Activated T-helper 2 cell treated with anti-CD3 and anti-CD28 coated beads, Interferon-gamma antibody, Interleukin-2, Interleukin-4, amounts not matched to agents 10 μg/mL and 5 μg/mL and 100 μg/mL, durations not matched to agents 14 hours and 24 hours and 36 hours (primary cell): ENCODE measurements at regions not wholly inside any gene's neighbourhood (a gene's known extent, or its start where the extent isn't known, plus 50 kb on each side); places are given as distances from the start of the nearest gene placed in this dataset.

Source experiments
- DNase-seq: peaks from one replicate; pipeline ENCODE4 v3.0.0; 2021; ENCODE audit warnings: low spot score
- H3K27ac Mint-ChIP-seq: one replicate; pipeline ENCODE4 v1.8.0; 2021; ENCODE audit warnings: mixed read lengths
- H3K27me3 Mint-ChIP-seq: one replicate; pipeline ENCODE4 v1.8.0; 2021; ENCODE audit warnings: low read depth, mixed read lengths
- H3K36me3 Mint-ChIP-seq: one replicate; pipeline ENCODE4 v1.8.0; 2021; ENCODE audit warnings: low read depth, mixed read lengths
- H3K4me1 Mint-ChIP-seq: one replicate; pipeline ENCODE4 v1.8.0; 2021; ENCODE audit warnings: low read depth, mixed read lengths
- H3K4me3 Mint-ChIP-seq: one replicate; pipeline ENCODE4 v1.8.0; 2021; ENCODE audit warnings: low read depth, mild to moderate bottlenecking, moderate library complexity, mixed read lengths
- H3K9me3 Mint-ChIP-seq: one replicate; pipeline ENCODE4 v1.8.0; 2021; ENCODE audit warnings: mixed read lengths
- intact Hi-C: fragments of 100-400 bp; cut with micrococcal nuclease; formaldehyde crosslinking; loops from one replicate; pipeline ENCODE4 v1.15.1; 2023

GRCh38 chr1:84090447-84091245 lies 53.4 kb upstream of the PRKACB start:
- H3K36me3 Mint-ChIP-seq = no peaks in the 10 kb centered on the region
- H3K27ac Mint-ChIP-seq = peak overlapping the region; percentile 43
- H3K9me3 Mint-ChIP-seq = no peaks in the 10 kb centered on the region
- DNase-seq = no peak
- intact Hi-C loops = loop anchor here (1.0 kb wide), 1 partner anchor 12 kb away; no protein-coding TSS in a partner anchor
- H3K4me3 Mint-ChIP-seq = peak overlapping the region; percentile 23
- H3K4me1 Mint-ChIP-seq = peaks cover 28% of the 10 kb centered on the region
- no peaks in the 10 kb centered on the region for H3K27me3 Mint-ChIP-seq

GRCh38 chr1:84089867-84090266 lies 54.2 kb upstream of the PRKACB start:
- Mint-ChIP-seq H3K4me3 (no peak overlapping the region), H3K36me3 (no peaks in the 10 kb centered on the region), H3K27ac (no peak overlapping the region), H3K27me3 (no peaks in the 10 kb centered on the region), H3K4me1 (peaks cover 28% of the 10 kb centered on the region), H3K9me3 (no peaks in the 10 kb centered on the region)
- DNase-seq = no peak
- intact Hi-C loops = loop anchor here (1.0 kb wide), 1 partner anchor 12 kb away; no protein-coding TSS in a partner anchor

GRCh38 chr1:84089465-84089864 lies 54.6 kb upstream of the PRKACB start:
- Mint-ChIP-seq H3K9me3 (no peaks in the 10 kb centered on the region), H3K4me3 (no peak overlapping the region), H3K4me1 (peaks cover 28% of the 10 kb centered on the region), H3K27me3 (peaks cover under 1% of the 10 kb centered on the region), H3K27ac (no peak overlapping the region), H3K36me3 (no peaks in the 10 kb centered on the region)
- DNase-seq = no peak
- intact Hi-C loops = no loop called here

- Mint-ChIP-seq H3K4me1 (peaks cover 19% of the 10 kb centered on the region), H3K9me3 (no peaks in the 10 kb centered on the region), H3K4me3 (no peak overlapping the region), H3K27ac (no peak overlapping the region), H3K27me3 (peaks cover 12% of the 10 kb centered on the region), H3K36me3 (no peaks in the 10 kb centered on the region)
- DNase-seq = no peak
- intact Hi-C loops = no loop called here
Observed at GRCh38 chr1:84086616-84087015, 57.5 kb upstream of the PRKACB start.

GRCh38 chr1:84086189-84086588 lies 57.9 kb upstream of the PRKACB start:
- peaks cover 16% of the 10 kb centered on the region for H3K4me1 Mint-ChIP-seq
- intact Hi-C loops = no loop called here
- no peak overlapping the region for H3K27ac Mint-ChIP-seq
- no peaks in the 10 kb centered on the region for H3K9me3 Mint-ChIP-seq
- peaks cover 14% of the 10 kb centered on the region for H3K27me3 Mint-ChIP-seq
- no peak for DNase-seq
- no peak overlapping the region for H3K4me3 Mint-ChIP-seq
- no peaks in the 10 kb centered on the region for H3K36me3 Mint-ChIP-seq

- intact Hi-C loops = no loop called here
- Mint-ChIP-seq H3K27ac (no peak overlapping the region), H3K9me3 (no peaks in the 10 kb centered on the region), H3K4me3 (no peak overlapping the region), H3K36me3 (no peaks in the 10 kb centered on the region), H3K4me1 (peaks cover 6% of the 10 kb centered on the region), H3K27me3 (peaks cover 15% of the 10 kb centered on the region)
- DNase-seq = no peak
Observed at GRCh38 chr1:84083307-84083706, 60.8 kb upstream of the PRKACB start.

- Mint-ChIP-seq H3K36me3 (no peaks in the 10 kb centered on the region), H3K27ac (no peak overlapping the region), H3K27me3 (peaks cover 11% of the 10 kb centered on the region), H3K9me3 (no peaks in the 10 kb centered on the region), H3K4me1 (peaks cover 13% of the 10 kb centered on the region), H3K4me3 (peak overlapping the region; percentile 80)
- intact Hi-C loops = loop anchor here (1.0 to 5.0 kb wide), 3 partner anchors 11 to 223 kb away; partner anchors contain the start of genes PRKACB and SAMD13
- no peak for DNase-seq
Observed at GRCh38 chr1:84078842-84079202, 65.2 kb upstream of the PRKACB start.

- Mint-ChIP-seq H3K36me3 (no peaks in the 10 kb centered on the region), H3K27ac (no peak overlapping the region), H3K9me3 (no peaks in the 10 kb centered on the region), H3K4me3 (peak overlapping the region; percentile 80), H3K27me3 (peaks cover 10% of the 10 kb centered on the region), H3K4me1 (peaks cover 13% of the 10 kb centered on the region)
- no peak for DNase-seq
- intact Hi-C loops = loop anchor here (1.0 to 5.0 kb wide), 3 partner anchors 12 to 224 kb away; partner anchors contain the start of genes PRKACB and SAMD13
Observed at GRCh38 chr1:84078108-84078841, 65.8 kb upstream of the PRKACB start.

GRCh38 chr1:84077476-84078107 lies 66.5 kb upstream of the PRKACB start:
- Mint-ChIP-seq H3K27ac (peak overlapping the region; percentile 59), H3K4me3 (peak overlapping the region; percentile 84), H3K36me3 (no peaks in the 10 kb centered on the region), H3K27me3 (peaks cover 6% of the 10 kb centered on the region), H3K4me1 (peaks cover 13% of the 10 kb centered on the region), H3K9me3 (no peaks in the 10 kb centered on the region)
- peak; percentile 70 for DNase-seq
- intact Hi-C loops = loop anchor here (1.0 to 5.0 kb wide), 4 partner anchors 13 to 225 kb away; partner anchors contain the start of genes PRKACB, SAMD13 and TTLL7

- peaks cover 3% of the 10 kb centered on the region for H3K27me3 Mint-ChIP-seq
- DNase-seq = no peak
- intact Hi-C loops = no loop called here
- no peak overlapping the region for H3K27ac Mint-ChIP-seq
- no peak overlapping the region for H3K4me3 Mint-ChIP-seq
- no peaks in the 10 kb centered on the region for H3K36me3 Mint-ChIP-seq
- H3K4me1 Mint-ChIP-seq = peaks cover 7% of the 10 kb centered on the region
- peaks cover 12% of the 10 kb centered on the region for H3K9me3 Mint-ChIP-seq
Observed at GRCh38 chr1:84073266-84073665, 70.8 kb upstream of the PRKACB start.

- intact Hi-C loops = no loop called here
- H3K27me3 Mint-ChIP-seq = peaks cover 4% of the 10 kb centered on the region
- peaks cover 17% of the 10 kb centered on the region for H3K9me3 Mint-ChIP-seq
- peaks cover 3% of the 10 kb centered on the region for H3K4me1 Mint-ChIP-seq
- no peak overlapping the region for H3K4me3 Mint-ChIP-seq
- no peaks in the 10 kb centered on the region for H3K36me3 Mint-ChIP-seq
- no peak overlapping the region for H3K27ac Mint-ChIP-seq
- DNase-seq = no peak
Observed at GRCh38 chr1:84069236-84069845, 70.4 kb upstream of the TTLL7 start.

GRCh38 chr1:84062496-84062895 lies 63.6 kb upstream of the TTLL7 start:
- H3K36me3 Mint-ChIP-seq = no peaks in the 10 kb centered on the region
- H3K27ac Mint-ChIP-seq = no peak overlapping the region
- no peak for DNase-seq
- H3K9me3 Mint-ChIP-seq = peaks cover 1% of the 10 kb centered on the region
- peaks cover 3% of the 10 kb centered on the region for H3K4me1 Mint-ChIP-seq
- H3K27me3 Mint-ChIP-seq = peaks cover 14% of the 10 kb centered on the region
- intact Hi-C loops = no loop called here
- H3K4me3 Mint-ChIP-seq = no peak overlapping the region
